GM10248 (cell line): ENCODE measurements at regions not wholly inside any gene's neighbourhood (a gene's known extent, or its start where the extent isn't known, plus 50 kb on each side); places are given as distances from the start of the nearest gene placed in this dataset.

ENCODE experiments used
- CTCF ChIA-PET: fragments of 300-600 bp; sonication (Branson Sonifier 250); formaldehyde crosslinking; extraction: SDS; loops from one replicate; lab custom pipeline; 2021; ENCODE audit warnings: antibody characterized with exemption; lab: Yijun Ruan, JAX
- POLR2A ChIA-PET: fragments of 350-650 bp; sonication (Branson Sonifier 250); formaldehyde crosslinking; extraction: SDS; loops from one replicate; lab custom pipeline; 2020; ENCODE audit warnings: antibody characterized with exemption; lab: Yijun Ruan, JAX
- DNase-seq: peaks from one replicate; pipeline ENCODE4 v3.0.0; 2012; ENCODE audit errors: extremely low spot score
- TF ChIP-seq, protein P1 (sequence below): IDR thresholded peaks from 2 replicates; pipeline ENCODE4 v1.5.1; 2012; ENCODE audit warnings: mild to moderate bottlenecking, low read depth; ENCODE audit errors: extremely low read depth, missing control alignments, control extremely low read depth

- DNase-seq = no peak
- ChIA-PET CTCF (no interaction called here), POLR2A (no interaction called here)
- TF ChIP-seq, protein P1, sequence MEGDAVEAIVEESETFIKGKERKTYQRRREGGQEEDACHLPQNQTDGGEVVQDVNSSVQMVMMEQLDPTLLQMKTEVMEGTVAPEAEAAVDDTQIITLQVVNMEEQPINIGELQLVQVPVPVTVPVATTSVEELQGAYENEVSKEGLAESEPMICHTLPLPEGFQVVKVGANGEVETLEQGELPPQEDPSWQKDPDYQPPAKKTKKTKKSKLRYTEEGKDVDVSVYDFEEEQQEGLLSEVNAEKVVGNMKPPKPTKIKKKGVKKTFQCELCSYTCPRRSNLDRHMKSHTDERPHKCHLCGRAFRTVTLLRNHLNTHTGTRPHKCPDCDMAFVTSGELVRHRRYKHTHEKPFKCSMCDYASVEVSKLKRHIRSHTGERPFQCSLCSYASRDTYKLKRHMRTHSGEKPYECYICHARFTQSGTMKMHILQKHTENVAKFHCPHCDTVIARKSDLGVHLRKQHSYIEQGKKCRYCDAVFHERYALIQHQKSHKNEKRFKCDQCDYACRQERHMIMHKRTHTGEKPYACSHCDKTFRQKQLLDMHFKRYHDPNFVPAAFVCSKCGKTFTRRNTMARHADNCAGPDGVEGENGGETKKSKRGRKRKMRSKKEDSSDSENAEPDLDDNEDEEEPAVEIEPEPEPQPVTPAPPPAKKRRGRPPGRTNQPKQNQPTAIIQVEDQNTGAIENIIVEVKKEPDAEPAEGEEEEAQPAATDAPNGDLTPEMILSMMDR = no peak
Measured at GRCh38 chr7:97639036-97639435, 92.8 kb upstream of the TAC1 start.

- CTCF ChIA-PET = interaction anchor here (1.0 kb wide), 1 partner anchor 22 kb away, joined by 3 read pairs; no protein-coding TSS in a partner anchor
- POLR2A ChIA-PET = no interaction called here
- no peak for DNase-seq
- TF ChIP-seq, protein P1 = no peak
Measured at GRCh38 chr7:97659363-97660045, 72.4 kb upstream of the TAC1 start.

- ChIA-PET POLR2A (no interaction called here), CTCF (no interaction called here)
- TF ChIP-seq, protein P1 = no peak
- DNase-seq = no peak
Measured at GRCh38 chr7:97667359-97667758, 64.5 kb upstream of the TAC1 start.

DNA sequence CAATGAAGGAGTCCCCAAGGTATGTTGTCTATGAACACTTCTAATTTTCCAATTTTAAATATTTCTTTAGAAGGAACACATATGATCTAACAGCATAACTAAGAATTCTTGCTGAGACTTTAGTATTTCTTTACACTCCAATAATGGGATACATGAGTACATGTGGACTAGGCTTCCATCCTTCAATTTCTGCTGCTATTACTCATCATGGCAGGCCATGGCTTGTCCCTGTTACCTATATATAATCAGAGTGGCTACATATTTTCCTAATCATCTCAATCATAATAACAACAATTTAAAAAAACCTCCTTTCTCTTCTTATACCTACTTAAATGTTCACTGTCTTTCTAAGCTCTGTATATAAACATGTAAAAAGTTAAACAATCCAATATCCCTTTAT lies 60.3 kb upstream of the TAC1 start:
- TF ChIP-seq, protein P1 = no peak
- ChIA-PET CTCF (interaction anchor here (1.7 kb wide), 1 partner anchor 22 kb away, joined by 3 read pairs; no protein-coding TSS in a partner anchor), POLR2A (no interaction called here)
- no peak for DNase-seq

DNA sequence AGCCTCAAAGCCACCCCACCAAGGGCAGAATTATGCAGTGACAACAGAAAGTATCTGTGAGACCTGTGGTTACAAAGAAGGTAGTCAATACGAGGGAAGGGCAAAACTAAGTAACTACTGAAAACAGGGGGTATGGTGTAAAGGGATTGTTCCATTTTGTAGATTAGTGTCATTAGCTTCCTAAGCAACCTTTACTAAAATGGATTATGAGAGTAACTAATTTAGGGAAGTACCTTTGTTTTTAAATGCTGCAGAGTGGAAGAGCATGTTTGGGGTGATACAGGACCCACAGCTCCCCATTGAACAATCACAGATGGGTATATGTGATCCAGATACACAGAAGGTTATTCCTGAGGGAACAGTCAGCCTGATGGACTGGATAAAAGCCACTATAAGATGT lies 51.3 kb upstream of the TAC1 start:
- DNase-seq = no peak
- ChIA-PET CTCF (interaction anchor here (0.8 to 1.1 kb wide), 2 partner anchors 9 to 247 kb away, joined by 3 to 4 read pairs; no protein-coding TSS in a partner anchor), POLR2A (no interaction called here)
- TF ChIP-seq, protein P1 = no peak
